ENCODE measurements at regions not wholly inside any gene's neighbourhood (a gene's known extent, or its start where the extent isn't known, plus 50 kb on each side); places are given as distances from the start of the nearest gene placed in this dataset.

DNA sequence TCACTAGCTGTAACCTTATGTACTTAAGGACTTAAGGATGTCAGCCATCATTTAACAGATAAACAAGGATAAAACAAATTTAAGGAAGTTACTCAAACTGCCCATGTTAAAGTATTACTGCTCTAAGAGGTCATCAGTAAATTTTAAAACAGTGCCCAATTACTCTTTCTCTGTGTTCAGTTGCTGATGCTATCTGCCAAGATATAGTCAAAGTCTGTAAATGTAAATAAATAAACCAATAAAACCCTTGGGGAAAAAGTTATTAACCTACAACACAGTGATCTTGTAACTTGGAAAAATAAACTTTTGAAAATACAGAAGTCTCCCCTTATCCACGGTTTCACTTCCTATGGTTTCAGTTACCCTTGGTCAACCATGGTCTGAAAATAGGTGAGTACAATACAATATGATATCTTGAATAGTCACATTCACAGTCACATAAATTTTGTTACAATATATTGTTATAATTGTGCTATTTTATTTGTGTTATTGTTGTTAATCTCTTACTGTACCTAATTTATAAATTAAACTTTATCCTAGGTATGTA lies 501.8 kb downstream of the LMO4 start:
- no peaks in the 10 kb centered on the region for H3K4me1 Mint-ChIP-seq
- H3K9me3 Mint-ChIP-seq (ENCODE audit: low read depth) = no peaks in the 10 kb centered on the region
- H3K36me3 Mint-ChIP-seq = no peaks in the 10 kb centered on the region
- H3K27ac Mint-ChIP-seq = no peak overlapping the region
- ATAC-seq (no peak), DNase-seq (no peak)
- peaks cover 2% of the 10 kb centered on the region for H3K27me3 Mint-ChIP-seq
- CTCF ChIA-PET = no interaction called here
- no peak overlapping the region for H3K4me3 Mint-ChIP-seq

GRCh38 chr1:87833166-87833565 lies 504.5 kb downstream of the LMO4 start:
- Mint-ChIP-seq H3K4me1 (no peaks in the 10 kb centered on the region), H3K27me3 (peaks cover 2% of the 10 kb centered on the region), H3K4me3 (no peak overlapping the region), H3K9me3 (ENCODE audit: low read depth) (no peaks in the 10 kb centered on the region), H3K27ac (no peak overlapping the region), H3K36me3 (no peaks in the 10 kb centered on the region)
- ATAC-seq = no peak
- CTCF ChIA-PET = no interaction called here
- no peak for DNase-seq

DNA sequence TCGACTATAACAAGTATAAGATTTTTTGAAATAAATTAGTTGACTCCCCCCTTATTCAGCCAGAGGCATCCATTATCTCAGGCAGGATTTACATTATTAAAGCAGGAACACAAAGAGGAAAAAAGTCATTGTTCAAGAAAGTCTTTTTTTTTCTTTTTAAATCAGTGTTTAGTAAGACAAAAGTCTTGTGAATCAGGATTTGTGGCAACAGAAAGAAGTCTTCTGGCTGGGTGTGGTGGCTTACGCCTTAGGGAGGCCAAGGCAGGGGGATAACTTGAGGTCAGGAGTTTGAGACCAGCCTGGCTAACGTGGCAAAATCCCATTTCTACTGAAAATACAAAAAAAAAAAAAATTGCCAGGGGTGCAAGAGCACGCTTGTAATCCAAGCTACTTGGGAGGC lies 505.5 kb downstream of the LMO4 start:
- CTCF ChIA-PET = no interaction called here
- H3K4me1 Mint-ChIP-seq = no peaks in the 10 kb centered on the region
- H3K27ac Mint-ChIP-seq = no peak overlapping the region
- H3K36me3 Mint-ChIP-seq = no peaks in the 10 kb centered on the region
- DNase-seq = no peak
- H3K4me3 Mint-ChIP-seq = no peak overlapping the region
- H3K27me3 Mint-ChIP-seq = peaks cover 2% of the 10 kb centered on the region
- H3K9me3 Mint-ChIP-seq (ENCODE audit: low read depth) = no peaks in the 10 kb centered on the region
- no peak for ATAC-seq

GRCh38 chr1:87834941-87835340 lies 506.3 kb downstream of the LMO4 start:
- Mint-ChIP-seq H3K27ac (no peak overlapping the region), H3K4me1 (no peaks in the 10 kb centered on the region), H3K36me3 (no peaks in the 10 kb centered on the region), H3K9me3 (ENCODE audit: low read depth) (no peaks in the 10 kb centered on the region), H3K27me3 (peaks cover 2% of the 10 kb centered on the region), H3K4me3 (no peak overlapping the region)
- CTCF ChIA-PET = no interaction called here
- DNase-seq (no peak), ATAC-seq (no peak)

GRCh38 chr1:87840767-87841166 lies 512.1 kb downstream of the LMO4 start:
- DNase-seq (no peak), ATAC-seq (no peak)
- H3K9me3 Mint-ChIP-seq (ENCODE audit: low read depth) = no peaks in the 10 kb centered on the region
- no peak overlapping the region for H3K27ac Mint-ChIP-seq
- H3K4me1 Mint-ChIP-seq = no peaks in the 10 kb centered on the region
- H3K27me3 Mint-ChIP-seq = no peaks in the 10 kb centered on the region
- no peaks in the 10 kb centered on the region for H3K36me3 Mint-ChIP-seq
- no peak overlapping the region for H3K4me3 Mint-ChIP-seq
- CTCF ChIA-PET = no interaction called here

GRCh38 chr1:87841332-87841731 lies 512.7 kb downstream of the LMO4 start:
- Mint-ChIP-seq H3K4me1 (no peaks in the 10 kb centered on the region), H3K36me3 (no peaks in the 10 kb centered on the region), H3K9me3 (ENCODE audit: low read depth) (no peaks in the 10 kb centered on the region), H3K27me3 (no peaks in the 10 kb centered on the region), H3K27ac (no peak overlapping the region), H3K4me3 (no peak overlapping the region)
- CTCF ChIA-PET = no interaction called here
- DNase-seq (no peak), ATAC-seq (no peak)

- no peaks in the 10 kb centered on the region for H3K36me3 Mint-ChIP-seq
- no peaks in the 10 kb centered on the region for H3K27me3 Mint-ChIP-seq
- H3K4me1 Mint-ChIP-seq = no peaks in the 10 kb centered on the region
- CTCF ChIA-PET = no interaction called here
- DNase-seq (no peak), ATAC-seq (no peak)
- H3K27ac Mint-ChIP-seq = no peak overlapping the region
- no peaks in the 10 kb centered on the region for H3K9me3 Mint-ChIP-seq (ENCODE audit: low read depth)
- H3K4me3 Mint-ChIP-seq = no peak overlapping the region
Observed at GRCh38 chr1:87842156-87842555, 513.5 kb downstream of the LMO4 start.

GRCh38 chr1:87844251-87844650 lies 515.6 kb downstream of the LMO4 start:
- H3K27ac Mint-ChIP-seq = no peak overlapping the region
- H3K36me3 Mint-ChIP-seq = no peaks in the 10 kb centered on the region
- no peaks in the 10 kb centered on the region for H3K9me3 Mint-ChIP-seq (ENCODE audit: low read depth)
- H3K4me3 Mint-ChIP-seq = no peak overlapping the region
- H3K27me3 Mint-ChIP-seq = peaks cover 3% of the 10 kb centered on the region
- ATAC-seq = no peak
- no peaks in the 10 kb centered on the region for H3K4me1 Mint-ChIP-seq
- DNase-seq = no peak
- CTCF ChIA-PET = no interaction called here

DNA sequence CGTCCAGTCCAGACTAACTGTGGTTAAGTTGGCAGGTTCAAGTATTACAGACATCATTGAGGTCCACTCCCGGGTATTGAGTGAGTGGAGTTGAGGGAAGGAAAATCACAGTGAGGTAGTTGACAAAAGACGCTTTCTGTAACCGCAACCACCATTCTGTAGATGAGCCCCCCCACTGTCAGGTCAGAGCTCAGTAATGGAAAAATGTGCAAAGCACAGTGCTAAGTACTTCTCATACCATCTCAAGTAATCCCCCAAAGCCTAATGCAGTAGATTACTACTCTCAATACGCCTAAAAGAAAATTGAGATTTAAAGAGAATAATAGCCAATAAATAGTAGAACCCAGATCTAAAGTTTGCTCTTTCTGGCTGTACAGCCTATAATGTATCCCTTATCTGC lies 522.8 kb downstream of the LMO4 start:
- no peak for DNase-seq
- H3K27ac Mint-ChIP-seq = no peak overlapping the region
- H3K27me3 Mint-ChIP-seq = peaks cover 3% of the 10 kb centered on the region
- H3K9me3 Mint-ChIP-seq (ENCODE audit: low read depth) = no peaks in the 10 kb centered on the region
- no peak overlapping the region for H3K4me3 Mint-ChIP-seq
- CTCF ChIA-PET = no interaction called here
- H3K36me3 Mint-ChIP-seq = no peaks in the 10 kb centered on the region
- no peak for ATAC-seq
- H3K4me1 Mint-ChIP-seq = no peaks in the 10 kb centered on the region

GRCh38 chr1:87852410-87853161 lies 523.9 kb downstream of the LMO4 start:
- H3K36me3 Mint-ChIP-seq = no peaks in the 10 kb centered on the region
- CTCF ChIA-PET = no interaction called here
- H3K27me3 Mint-ChIP-seq = peaks cover 3% of the 10 kb centered on the region
- DNase-seq (no peak), ATAC-seq (no peak)
- no peak overlapping the region for H3K4me3 Mint-ChIP-seq
- H3K9me3 Mint-ChIP-seq (ENCODE audit: low read depth) = no peaks in the 10 kb centered on the region
- no peaks in the 10 kb centered on the region for H3K4me1 Mint-ChIP-seq
- no peak overlapping the region for H3K27ac Mint-ChIP-seq

DNA sequence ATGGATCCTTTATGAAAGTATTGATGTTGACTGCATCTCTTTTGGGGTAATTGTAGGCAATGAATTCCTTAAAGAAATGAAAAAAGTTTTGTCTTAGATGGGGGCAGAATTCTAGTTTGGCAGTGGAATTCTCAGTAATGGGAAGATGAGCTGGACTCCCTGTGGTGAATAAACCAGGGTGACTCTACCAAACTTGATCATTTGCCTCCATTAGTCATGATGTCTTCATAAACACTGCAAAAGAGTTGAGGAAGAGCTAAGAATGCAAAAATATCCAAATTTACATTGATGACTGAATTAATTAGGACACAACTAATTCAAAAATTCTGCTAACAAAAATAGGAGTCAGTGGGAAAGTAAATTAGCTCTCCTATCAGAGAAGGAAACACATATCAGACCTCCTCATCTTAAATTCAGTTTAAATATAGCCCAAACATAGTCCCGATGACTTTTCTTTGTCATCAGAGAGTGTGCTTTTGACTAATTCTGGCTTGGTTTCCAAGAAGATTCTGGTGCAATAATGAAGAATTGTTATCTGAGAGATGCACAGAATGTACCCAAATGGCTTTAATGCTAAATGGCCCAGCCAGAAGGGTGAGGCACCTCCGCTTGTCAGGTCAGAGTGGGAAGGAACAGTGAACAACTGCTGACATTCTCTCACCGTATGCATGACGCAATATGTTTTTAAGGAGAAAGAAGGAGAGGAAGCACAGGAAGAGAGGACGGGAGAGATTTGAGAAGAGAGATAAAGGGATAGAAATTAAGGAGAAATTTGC lies 525.1 kb downstream of the LMO4 start:
- ATAC-seq (no peak), DNase-seq (no peak)
- Mint-ChIP-seq H3K4me3 (no peak overlapping the region), H3K27ac (no peak overlapping the region), H3K9me3 (ENCODE audit: low read depth) (no peaks in the 10 kb centered on the region), H3K27me3 (no peaks in the 10 kb centered on the region), H3K36me3 (no peaks in the 10 kb centered on the region), H3K4me1 (no peaks in the 10 kb centered on the region)
- CTCF ChIA-PET = no interaction called here

DNA sequence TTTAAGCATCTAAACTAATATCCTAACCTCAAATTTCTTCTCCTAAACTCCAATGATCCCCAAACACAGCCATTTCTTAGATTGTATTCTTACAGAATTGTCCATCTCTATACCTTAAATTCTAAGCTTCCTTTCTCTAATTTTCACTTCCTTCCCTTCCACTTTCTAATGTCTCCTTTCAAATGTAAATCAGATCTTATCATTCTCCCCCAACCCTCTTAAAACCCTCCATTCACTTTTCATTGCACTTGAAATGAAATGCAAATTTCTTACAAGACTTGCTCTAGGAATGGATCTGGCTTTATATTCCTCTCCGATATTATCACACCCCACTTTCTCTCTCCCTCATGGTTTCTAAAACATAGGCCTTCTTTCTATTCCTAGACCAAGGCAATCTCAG lies 534.6 kb downstream of the LMO4 start:
- no peak overlapping the region for H3K4me3 Mint-ChIP-seq
- no peaks in the 10 kb centered on the region for H3K9me3 Mint-ChIP-seq (ENCODE audit: low read depth)
- no peak overlapping the region for H3K27ac Mint-ChIP-seq
- H3K27me3 Mint-ChIP-seq = peaks cover 6% of the 10 kb centered on the region
- CTCF ChIA-PET = no interaction called here
- ATAC-seq (no peak), DNase-seq (no peak)
- H3K4me1 Mint-ChIP-seq = peaks cover 7% of the 10 kb centered on the region
- no peaks in the 10 kb centered on the region for H3K36me3 Mint-ChIP-seq

GRCh38 chr1:87864676-87865075 lies 536.0 kb downstream of the LMO4 start:
- DNase-seq = no peak
- Mint-ChIP-seq H3K27ac (peak overlapping the region; percentile 69), H3K36me3 (no peaks in the 10 kb centered on the region), H3K4me1 (peaks cover 7% of the 10 kb centered on the region), H3K27me3 (peaks cover 6% of the 10 kb centered on the region), H3K4me3 (no peak overlapping the region), H3K9me3 (ENCODE audit: low read depth) (no peaks in the 10 kb centered on the region)
- CTCF ChIA-PET = no interaction called here
- ATAC-seq = no peak

- H3K9me3 Mint-ChIP-seq (ENCODE audit: low read depth) = no peaks in the 10 kb centered on the region
Observed at GRCh38 chr1:87866416-87866815, 537.7 kb downstream of the LMO4 start.

More at GRCh38 chr1:87866416-87866815, 537.7 kb downstream of the LMO4 start:
- no peaks in the 10 kb centered on the region for H3K36me3 Mint-ChIP-seq
- H3K4me1 Mint-ChIP-seq = peaks cover 7% of the 10 kb centered on the region
- no peak overlapping the region for H3K27ac Mint-ChIP-seq
- no peak overlapping the region for H3K4me3 Mint-ChIP-seq
- DNase-seq (no peak), ATAC-seq (no peak)
- peaks cover 6% of the 10 kb centered on the region for H3K27me3 Mint-ChIP-seq
- CTCF ChIA-PET = no interaction called here
